Transverse colon (tissue), 4 donors: ENCODE measurements at regions not wholly inside any gene's neighbourhood (a gene's known extent, or its start where the extent isn't known, plus 50 kb on each side); places are given as distances from the start of the nearest gene placed in this dataset.

Source experiments
- EP300 ChIP-seq: sonication (generic); formaldehyde crosslinking; IDR thresholded peaks from one replicate; pipeline ENCODE4 v1.6.1; 2017; ENCODE audit warnings: antibody characterized with exemption, low read depth
- POLR2A ChIP-seq: fragments of 450-650 bp; IDR thresholded peaks from one replicate; pipeline ENCODE4 v1.6.1; 2016; ENCODE audit warnings: antibody characterized with exemption, mild to moderate bottlenecking, moderate library complexity
- POLR2AphosphoS5 ChIP-seq, 3 donors: sonication (generic); formaldehyde crosslinking; IDR thresholded peaks; one replicate each; pipeline ENCODE4 v1.6.1; 2016; ENCODE audit warnings: antibody characterized with exemption in 3 of 3
- TF ChIP-seq, protein P1 (sequence below), 5 experiments: fragments of 200-600 bp in 3 of 5; fragments of 450-650 bp in 2 of 5; sonication (generic) in 3 of 5; IDR thresholded peaks; 1 replicate in 2 of 5; 2 replicates in 3 of 5; pipeline ENCODE4 v1.5.1; 2016 to 2017; ENCODE audit warnings: antibody characterized with exemption in 5 of 5, inconsistent platforms in 3 of 5, mild to moderate bottlenecking in 2 of 5, moderate library complexity in 1 of 5

DNA sequence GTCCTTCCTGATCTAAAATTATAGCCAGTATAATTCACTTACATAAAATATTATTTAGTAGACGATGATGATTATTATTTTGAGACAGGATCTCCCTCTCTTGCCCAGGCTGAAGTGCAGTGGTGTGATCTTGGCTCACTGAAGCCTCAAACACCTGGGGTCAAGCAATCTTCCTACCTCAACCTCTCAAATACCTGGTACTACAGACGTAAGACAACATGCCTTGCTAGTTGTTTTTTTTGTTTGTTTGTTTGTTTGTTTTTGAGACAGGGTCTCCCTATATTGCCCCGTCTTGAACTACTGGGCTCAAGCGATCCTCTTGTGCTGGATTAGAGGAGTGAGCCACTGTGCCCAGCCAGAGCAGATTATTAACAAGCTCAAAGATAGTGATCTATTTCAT lies 399.1 kb upstream of the ZNF804A start:
- TF ChIP-seq, protein P1, sequence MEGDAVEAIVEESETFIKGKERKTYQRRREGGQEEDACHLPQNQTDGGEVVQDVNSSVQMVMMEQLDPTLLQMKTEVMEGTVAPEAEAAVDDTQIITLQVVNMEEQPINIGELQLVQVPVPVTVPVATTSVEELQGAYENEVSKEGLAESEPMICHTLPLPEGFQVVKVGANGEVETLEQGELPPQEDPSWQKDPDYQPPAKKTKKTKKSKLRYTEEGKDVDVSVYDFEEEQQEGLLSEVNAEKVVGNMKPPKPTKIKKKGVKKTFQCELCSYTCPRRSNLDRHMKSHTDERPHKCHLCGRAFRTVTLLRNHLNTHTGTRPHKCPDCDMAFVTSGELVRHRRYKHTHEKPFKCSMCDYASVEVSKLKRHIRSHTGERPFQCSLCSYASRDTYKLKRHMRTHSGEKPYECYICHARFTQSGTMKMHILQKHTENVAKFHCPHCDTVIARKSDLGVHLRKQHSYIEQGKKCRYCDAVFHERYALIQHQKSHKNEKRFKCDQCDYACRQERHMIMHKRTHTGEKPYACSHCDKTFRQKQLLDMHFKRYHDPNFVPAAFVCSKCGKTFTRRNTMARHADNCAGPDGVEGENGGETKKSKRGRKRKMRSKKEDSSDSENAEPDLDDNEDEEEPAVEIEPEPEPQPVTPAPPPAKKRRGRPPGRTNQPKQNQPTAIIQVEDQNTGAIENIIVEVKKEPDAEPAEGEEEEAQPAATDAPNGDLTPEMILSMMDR (IDR thresholded peaks at IDR 0.05): no peak
- TF ChIP-seq EP300 (no peak), POLR2A (no peak), POLR2AphosphoS5 (IDR thresholded peaks at IDR 0.05) (no peak)
